SKM-1 (cell line): ENCODE measurements at regions not wholly inside any gene's neighbourhood (a gene's known extent, or its start where the extent isn't known, plus 50 kb on each side); places are given as distances from the start of the nearest gene placed in this dataset.
"Not testable (repeated sequence)": the region's sequence is repeated elsewhere in the genome, so short reads cannot be mapped to it uniquely, and the experiment has no call there.

Experiments
- DNase-seq: peaks from one replicate; lab custom pipeline; 2025; ENCODE audit not compliant: unreplicated experiment; lab: John Stamatoyannopoulos, UW

DNA sequence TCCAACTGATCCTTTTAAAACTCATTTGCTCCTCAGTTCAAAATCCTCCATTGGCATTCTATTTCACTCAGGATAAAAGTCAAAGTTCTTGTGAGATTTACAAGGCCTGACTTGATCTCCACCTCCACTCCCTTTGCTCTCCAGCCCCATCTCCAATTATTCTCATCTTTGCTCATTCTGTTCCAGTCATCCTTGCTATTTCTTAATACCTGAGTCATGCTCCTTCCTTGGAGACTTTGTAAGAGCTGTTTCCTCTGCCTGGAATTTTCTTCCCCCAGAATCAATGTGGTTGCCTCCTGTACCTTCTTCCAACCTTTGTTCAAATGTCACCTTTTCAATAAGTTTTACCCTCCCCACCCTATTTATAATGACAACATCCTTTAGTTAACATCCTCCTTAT, 373.5 kb downstream of the HTR1B start:
- DNase-seq: no peak

- not testable (repeated sequence) for DNase-seq
These were observed 375.4 kb downstream of the HTR1B start for GRCh38 chr6:77087794-77088318.

- DNase-seq: no peak
These were observed 389.1 kb downstream of the HTR1B start for GRCh38 chr6:77074037-77074713.

GRCh38 chr6:77073410-77073760, 389.9 kb downstream of the HTR1B start:
- DNase-seq: no peak

GRCh38 chr6:77072694-77073409, 390.4 kb downstream of the HTR1B start:
- no peak for DNase-seq

GRCh38 chr6:77063494-77063893, 399.8 kb downstream of the HTR1B start:
- no peak for DNase-seq

DNA sequence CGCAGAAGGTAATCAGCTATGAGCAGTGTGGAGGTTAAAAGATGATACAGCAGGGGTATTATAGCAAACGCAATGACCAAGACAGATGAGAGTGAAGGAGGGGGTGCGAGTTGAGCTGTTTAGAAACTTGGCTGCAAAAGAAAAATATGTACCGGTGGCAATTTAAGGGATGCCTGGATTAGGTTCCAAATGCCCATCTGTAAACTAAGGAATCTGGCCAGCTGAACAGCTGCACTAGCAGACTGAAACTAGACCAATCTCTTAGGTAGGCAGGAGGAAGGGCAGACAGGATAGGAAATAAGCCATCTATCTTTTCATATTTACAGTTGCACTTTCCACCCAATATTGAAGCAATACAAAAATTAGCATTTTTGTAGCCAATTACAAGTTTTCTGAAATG, 407.6 kb downstream of the HTR1B start:
- no peak for DNase-seq

DNA sequence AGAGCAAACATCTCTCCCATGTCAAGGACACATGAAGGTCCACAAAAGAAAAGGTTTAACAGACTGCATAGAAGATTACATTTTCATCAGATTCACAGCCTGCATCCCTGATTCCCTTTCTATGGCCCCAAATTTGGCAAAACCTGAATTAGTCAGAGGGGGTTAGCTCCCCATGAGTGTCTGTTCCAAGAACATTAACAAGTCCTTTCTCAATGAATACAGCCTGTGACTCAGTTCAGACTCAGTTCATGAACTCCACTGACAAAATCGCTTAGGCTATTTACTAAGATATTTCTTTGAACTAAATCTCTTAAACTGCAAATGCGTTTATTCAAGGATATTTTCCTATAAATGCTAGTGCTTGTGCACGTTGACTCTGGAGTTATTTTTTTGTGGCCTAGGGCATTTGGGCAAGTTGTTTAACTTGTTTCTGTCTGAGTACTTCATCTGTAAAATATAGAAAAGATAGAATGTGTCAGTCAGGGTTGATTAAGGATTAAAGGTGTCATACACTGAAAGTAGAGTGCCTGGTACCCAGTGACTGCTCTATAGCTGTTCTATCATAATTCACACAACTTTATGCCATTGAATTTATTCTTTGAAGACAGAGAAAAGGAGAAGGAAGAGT, 422.6 kb downstream of the HTR1B start:
- DNase-seq: no peak

- DNase-seq: no peak
These were observed 424.5 kb downstream of the HTR1B start for GRCh38 chr6:77038807-77039206.

- no peak for DNase-seq
These were observed 425.9 kb downstream of the HTR1B start for GRCh38 chr6:77037439-77037838.

DNA sequence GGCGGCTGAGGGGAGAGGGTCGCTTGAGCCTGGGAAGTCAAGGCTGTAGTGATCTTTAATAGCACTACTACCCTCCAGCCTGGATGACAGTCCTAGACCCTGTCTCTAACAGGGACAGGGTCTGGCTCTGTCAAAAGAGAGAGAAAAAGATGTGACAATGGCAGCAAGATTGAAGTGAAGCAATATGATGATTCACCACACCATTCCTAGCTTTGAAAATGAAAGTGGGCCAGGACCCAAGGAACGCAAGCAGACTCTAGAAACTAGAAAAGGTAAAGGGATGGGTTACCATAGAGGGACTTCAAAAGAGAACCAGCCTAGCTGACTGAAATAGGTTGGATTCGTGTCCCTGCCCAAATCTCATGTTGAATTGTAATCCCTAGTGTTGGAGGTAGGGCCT, 426.9 kb downstream of the HTR1B start:
- DNase-seq: no peak

- DNase-seq: no peak
These were observed 429.1 kb downstream of the HTR1B start for GRCh38 chr6:77034161-77034560.

GRCh38 chr6:77030929-77031674, 432.2 kb downstream of the HTR1B start:
- DNase-seq: no peak

GRCh38 chr6:77026341-77026740, 436.9 kb downstream of the HTR1B start:
- no peak for DNase-seq

GRCh38 chr6:77025736-77026223, 437.5 kb downstream of the HTR1B start:
- DNase-seq: no peak

GRCh38 chr6:77021778-77022177, 441.5 kb downstream of the HTR1B start:
- DNase-seq: no peak

DNA sequence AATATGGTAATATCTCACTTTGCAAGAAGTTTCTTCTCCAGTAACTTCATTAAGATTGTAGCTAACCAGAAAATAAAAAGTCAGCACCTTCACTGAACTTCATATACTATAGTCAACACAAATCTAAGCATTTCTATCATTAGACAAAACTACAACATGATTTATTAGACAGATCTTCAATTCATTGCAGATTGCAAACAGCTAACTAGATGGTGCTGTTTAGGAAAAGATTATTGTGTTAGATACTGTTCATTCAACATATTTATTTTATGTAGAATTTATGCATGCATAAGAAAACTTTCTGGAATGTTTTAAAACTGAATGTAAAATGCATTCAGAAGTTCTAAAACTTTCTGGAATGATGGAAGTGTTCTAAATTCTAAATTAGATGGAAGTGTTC, 442.1 kb downstream of the HTR1B start:
- DNase-seq: no peak

GRCh38 chr6:77019081-77019480, 444.2 kb downstream of the HTR1B start:
- no peak for DNase-seq

- DNase-seq: no peak
These were observed 445.8 kb downstream of the HTR1B start for GRCh38 chr6:77017537-77017936.

GRCh38 chr6:77015350-77015749, 447.9 kb downstream of the HTR1B start:
- DNase-seq: no peak

GRCh38 chr6:77011929-77012545, 451.3 kb downstream of the HTR1B start:
- DNase-seq: no peak
